Activated B cell treated with CpG ODN at 0.5 μM for 24 hours (primary cell): ENCODE measurements at regions not wholly inside any gene's neighbourhood (a gene's known extent, or its start where the extent isn't known, plus 50 kb on each side); places are given as distances from the start of the nearest gene placed in this dataset.
"Not testable (repeated sequence)": the region's sequence is repeated elsewhere in the genome, so short reads cannot be mapped to it uniquely, and the experiment has no call there.

ENCODE experiments used
- ATAC-seq: fragments of 200-7000 bp; cut with Tn5 transposase; one replicate; pipeline ENCODE4 v1.10.0; 2021; ENCODE audit warnings: low read depth, mild to moderate bottlenecking, moderate library complexity
- CTCF ChIA-PET: fragments of 350-600 bp; sonication (Branson Sonifier 250); formaldehyde crosslinking; loops from one replicate; lab custom pipeline; 2021; ENCODE audit warnings: antibody characterized with exemption; lab: Charles Lee
- POLR2A ChIA-PET: fragments of 350-600 bp; sonication (Branson Sonifier 250); formaldehyde crosslinking; loops from one replicate; lab custom pipeline; 2021; ENCODE audit warnings: antibody characterized with exemption; lab: Charles Lee
- DNase-seq: peaks from one replicate; pipeline ENCODE4 v3.0.0; 2022
- H3K27ac Mint-ChIP-seq: one replicate; pipeline ENCODE4 v1.8.0; 2020; ENCODE audit warnings: mixed read lengths
- H3K27me3 Mint-ChIP-seq: one replicate; pipeline ENCODE4 v1.8.0; 2021; ENCODE audit warnings: mixed read lengths
- H3K36me3 Mint-ChIP-seq: one replicate; pipeline ENCODE4 v1.8.0; 2021; ENCODE audit warnings: low read depth, mixed read lengths
- H3K4me1 Mint-ChIP-seq: one replicate; pipeline ENCODE4 v1.8.0; 2021; ENCODE audit warnings: mixed read lengths
- H3K4me3 Mint-ChIP-seq: one replicate; pipeline ENCODE4 v1.8.0; 2020; ENCODE audit warnings: mild to moderate bottlenecking, mixed read lengths
- H3K9me3 Mint-ChIP-seq: one replicate; pipeline ENCODE4 v1.8.0; 2020; ENCODE audit warnings: mixed read lengths
- intact Hi-C: fragments of 100-400 bp; cut with micrococcal nuclease; formaldehyde crosslinking; loops from one replicate; pipeline ENCODE4 v1.15.1; 2024
- TF ChIP-seq, protein P1 (sequence below): fragments of 200-600 bp; IDR thresholded peaks from one replicate; pipeline ENCODE4 v1.8.0; 2022; ENCODE audit warnings: antibody characterized with exemption, mild to moderate bottlenecking

DNA sequence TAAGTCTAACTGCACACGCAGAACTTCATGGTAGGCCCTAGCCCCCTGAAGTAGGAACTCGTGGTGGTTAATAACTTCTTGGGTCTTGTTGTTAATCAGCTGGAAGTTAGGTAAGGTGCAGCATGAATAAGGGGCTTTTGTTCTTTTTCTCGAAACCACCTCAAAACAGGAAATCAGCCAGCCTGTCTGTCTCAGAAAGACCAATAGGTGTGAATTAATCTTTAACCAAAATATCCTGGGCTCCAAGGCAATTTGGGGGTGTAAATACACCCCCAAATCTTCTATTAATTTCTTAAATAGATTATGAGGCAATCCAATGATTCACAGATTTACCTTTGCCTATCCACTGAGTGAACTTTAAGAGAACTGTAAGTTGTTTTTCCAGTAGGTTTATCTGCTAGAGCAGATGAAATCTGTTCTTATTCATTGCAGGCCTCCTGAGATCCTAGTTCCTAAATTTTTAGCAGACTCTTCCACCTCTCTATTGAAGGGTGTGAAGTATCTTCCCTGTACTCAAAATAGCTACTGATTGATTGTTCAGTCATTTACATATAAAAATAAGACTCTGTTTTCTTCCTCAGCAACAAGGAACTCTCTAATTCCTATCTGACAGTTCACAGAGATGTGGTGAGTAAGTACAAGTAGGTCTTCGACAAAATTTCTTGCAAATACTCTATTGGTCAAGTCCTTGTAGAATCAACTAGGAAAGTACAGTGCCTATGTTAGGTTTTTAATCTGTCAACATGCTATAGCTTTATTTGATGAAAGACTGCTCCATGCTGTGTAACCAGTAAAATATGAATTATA is 427.1 kb upstream of the NOX3 start:
- no peaks in the 10 kb centered on the region for H3K36me3 Mint-ChIP-seq
- H3K27me3 Mint-ChIP-seq = no peaks in the 10 kb centered on the region
- no peaks in the 10 kb centered on the region for H3K9me3 Mint-ChIP-seq
- H3K4me1 Mint-ChIP-seq = peaks cover 24% of the 10 kb centered on the region
- no peak overlapping the region for H3K4me3 Mint-ChIP-seq
- ChIA-PET POLR2A (interaction anchor here (0.5 kb wide), 1 partner anchor 563 kb away, joined by 5 read pairs; no protein-coding TSS in a partner anchor), CTCF (no interaction called here)
- intact Hi-C loops = no loop called here
- TF ChIP-seq, protein P1, sequence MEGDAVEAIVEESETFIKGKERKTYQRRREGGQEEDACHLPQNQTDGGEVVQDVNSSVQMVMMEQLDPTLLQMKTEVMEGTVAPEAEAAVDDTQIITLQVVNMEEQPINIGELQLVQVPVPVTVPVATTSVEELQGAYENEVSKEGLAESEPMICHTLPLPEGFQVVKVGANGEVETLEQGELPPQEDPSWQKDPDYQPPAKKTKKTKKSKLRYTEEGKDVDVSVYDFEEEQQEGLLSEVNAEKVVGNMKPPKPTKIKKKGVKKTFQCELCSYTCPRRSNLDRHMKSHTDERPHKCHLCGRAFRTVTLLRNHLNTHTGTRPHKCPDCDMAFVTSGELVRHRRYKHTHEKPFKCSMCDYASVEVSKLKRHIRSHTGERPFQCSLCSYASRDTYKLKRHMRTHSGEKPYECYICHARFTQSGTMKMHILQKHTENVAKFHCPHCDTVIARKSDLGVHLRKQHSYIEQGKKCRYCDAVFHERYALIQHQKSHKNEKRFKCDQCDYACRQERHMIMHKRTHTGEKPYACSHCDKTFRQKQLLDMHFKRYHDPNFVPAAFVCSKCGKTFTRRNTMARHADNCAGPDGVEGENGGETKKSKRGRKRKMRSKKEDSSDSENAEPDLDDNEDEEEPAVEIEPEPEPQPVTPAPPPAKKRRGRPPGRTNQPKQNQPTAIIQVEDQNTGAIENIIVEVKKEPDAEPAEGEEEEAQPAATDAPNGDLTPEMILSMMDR = no peak
- peak overlapping the region; percentile 33 for H3K27ac Mint-ChIP-seq
- ATAC-seq (no peak), DNase-seq (no peak)

DNA sequence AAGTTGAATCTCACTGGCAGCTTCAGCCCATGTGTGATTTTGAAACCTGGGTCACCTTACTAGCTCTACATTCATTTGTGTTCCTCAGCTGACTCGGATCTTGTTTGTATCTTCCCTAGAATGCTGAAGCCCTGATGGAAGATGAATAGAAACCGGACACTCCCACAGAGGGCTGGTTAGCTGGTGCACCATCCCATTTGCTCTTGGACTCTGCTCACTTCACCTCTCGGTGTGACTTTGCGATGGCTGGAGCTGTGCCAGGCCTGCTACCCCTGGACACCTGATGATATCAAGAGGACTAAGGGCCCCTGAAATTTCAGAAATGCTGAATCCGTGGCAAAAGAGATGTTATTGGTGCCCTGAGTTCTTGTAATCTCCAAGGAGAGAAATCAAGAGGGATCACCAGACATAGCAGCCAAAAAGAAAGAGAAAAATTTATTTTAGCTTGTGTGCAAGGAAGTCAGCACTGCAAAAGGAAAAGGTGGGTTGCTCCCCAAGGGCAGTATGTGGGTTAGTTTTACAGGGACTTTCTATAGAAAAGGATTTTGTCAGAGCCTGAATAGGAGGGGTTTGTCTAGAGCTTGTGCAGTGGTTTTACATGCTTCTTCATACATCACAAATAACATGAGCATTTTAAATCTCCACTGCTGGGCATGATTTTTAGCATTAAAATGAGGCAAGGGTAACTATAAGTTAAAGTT is 426.3 kb upstream of the NOX3 start:
- Mint-ChIP-seq H3K4me1 (peaks cover 24% of the 10 kb centered on the region), H3K9me3 (no peaks in the 10 kb centered on the region), H3K4me3 (no peak overlapping the region), H3K36me3 (no peaks in the 10 kb centered on the region), H3K27ac (peak overlapping the region; percentile 33), H3K27me3 (no peaks in the 10 kb centered on the region)
- intact Hi-C loops = no loop called here
- DNase-seq (no peak), ATAC-seq (no peak)
- ChIA-PET CTCF (no interaction called here), POLR2A (interaction anchor here (0.5 kb wide), 1 partner anchor 563 kb away, joined by 5 read pairs; no protein-coding TSS in a partner anchor)
- TF ChIP-seq, protein P1 = no peak

DNA sequence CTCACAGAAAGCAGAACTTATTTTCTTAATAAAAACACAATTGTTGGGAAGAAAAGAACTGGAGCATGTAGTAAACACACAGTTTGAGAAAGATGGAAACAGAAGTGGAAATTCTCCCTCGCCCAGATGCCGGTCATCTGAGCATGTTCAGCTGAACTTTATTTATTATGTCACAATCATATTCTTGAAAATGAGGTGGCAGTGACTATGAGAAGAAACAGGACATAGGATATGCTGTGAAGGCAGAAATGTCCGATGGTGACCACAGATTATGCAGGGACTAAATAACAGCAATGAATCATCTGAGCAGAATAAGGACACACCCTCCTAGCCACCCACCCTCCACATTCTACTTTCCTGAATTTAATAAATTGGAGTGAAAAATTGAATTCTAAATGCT is 425.3 kb upstream of the NOX3 start:
- Mint-ChIP-seq H3K9me3 (no peaks in the 10 kb centered on the region), H3K4me3 (no peak overlapping the region), H3K27me3 (no peaks in the 10 kb centered on the region), H3K4me1 (peaks cover 24% of the 10 kb centered on the region), H3K27ac (no peak overlapping the region), H3K36me3 (no peaks in the 10 kb centered on the region)
- ChIA-PET CTCF (no interaction called here), POLR2A (no interaction called here)
- TF ChIP-seq, protein P1 = no peak
- intact Hi-C loops = no loop called here
- DNase-seq (no peak), ATAC-seq (no peak)

DNA sequence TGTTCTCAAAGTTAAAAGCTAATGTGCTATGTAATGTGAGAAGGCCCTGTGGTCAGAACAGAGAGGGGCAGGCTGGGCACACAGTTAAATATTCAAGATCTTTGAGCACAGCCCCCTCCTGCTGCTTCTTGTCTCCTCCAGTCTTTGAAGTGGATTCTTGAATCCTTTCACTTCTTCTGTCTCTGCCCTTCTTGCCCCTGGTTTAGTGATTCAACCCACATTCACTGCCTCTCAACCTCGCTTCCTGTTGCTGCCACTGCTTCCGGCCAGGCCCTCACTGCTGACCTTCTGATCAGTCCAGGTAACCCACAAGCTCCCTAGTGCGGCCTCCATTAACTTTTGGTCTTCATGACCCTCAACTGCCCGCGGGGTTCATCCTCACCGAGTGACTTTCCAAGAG is 417.3 kb upstream of the NOX3 start:
- no peaks in the 10 kb centered on the region for H3K36me3 Mint-ChIP-seq
- CTCF ChIA-PET = no interaction called here
- peaks cover 4% of the 10 kb centered on the region for H3K4me1 Mint-ChIP-seq
- no peaks in the 10 kb centered on the region for H3K9me3 Mint-ChIP-seq
- intact Hi-C loops = loop anchor here (5.0 kb wide), 1 partner anchor 851 kb away; no protein-coding TSS in a partner anchor
- no peak for ATAC-seq
- no peak for DNase-seq
- no peaks in the 10 kb centered on the region for H3K27me3 Mint-ChIP-seq
- no peak overlapping the region for H3K4me3 Mint-ChIP-seq
- TF ChIP-seq, protein P1 = no peak
- no peak overlapping the region for H3K27ac Mint-ChIP-seq
- POLR2A ChIA-PET = no interaction called here

DNA sequence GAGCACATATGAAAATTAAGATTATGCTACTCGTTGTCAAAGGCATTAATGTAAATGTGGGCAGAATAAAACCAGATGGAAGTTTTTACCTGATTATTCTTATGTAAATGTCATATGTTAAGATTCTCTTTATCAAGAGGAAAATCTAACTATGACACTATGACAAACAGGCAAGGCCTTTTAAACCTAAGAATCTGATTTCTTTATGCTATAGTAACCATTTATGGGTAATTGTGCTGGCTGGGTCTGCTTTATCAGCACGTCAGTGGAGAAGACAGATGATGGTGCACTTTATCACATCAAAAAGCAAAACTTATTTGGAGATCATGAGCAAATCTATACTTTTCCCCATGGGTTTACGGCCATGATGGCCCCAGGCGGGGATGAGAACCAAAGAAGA is 412.0 kb upstream of the NOX3 start:
- POLR2A ChIA-PET = no interaction called here
- H3K27me3 Mint-ChIP-seq = peaks cover 2% of the 10 kb centered on the region

DNA sequence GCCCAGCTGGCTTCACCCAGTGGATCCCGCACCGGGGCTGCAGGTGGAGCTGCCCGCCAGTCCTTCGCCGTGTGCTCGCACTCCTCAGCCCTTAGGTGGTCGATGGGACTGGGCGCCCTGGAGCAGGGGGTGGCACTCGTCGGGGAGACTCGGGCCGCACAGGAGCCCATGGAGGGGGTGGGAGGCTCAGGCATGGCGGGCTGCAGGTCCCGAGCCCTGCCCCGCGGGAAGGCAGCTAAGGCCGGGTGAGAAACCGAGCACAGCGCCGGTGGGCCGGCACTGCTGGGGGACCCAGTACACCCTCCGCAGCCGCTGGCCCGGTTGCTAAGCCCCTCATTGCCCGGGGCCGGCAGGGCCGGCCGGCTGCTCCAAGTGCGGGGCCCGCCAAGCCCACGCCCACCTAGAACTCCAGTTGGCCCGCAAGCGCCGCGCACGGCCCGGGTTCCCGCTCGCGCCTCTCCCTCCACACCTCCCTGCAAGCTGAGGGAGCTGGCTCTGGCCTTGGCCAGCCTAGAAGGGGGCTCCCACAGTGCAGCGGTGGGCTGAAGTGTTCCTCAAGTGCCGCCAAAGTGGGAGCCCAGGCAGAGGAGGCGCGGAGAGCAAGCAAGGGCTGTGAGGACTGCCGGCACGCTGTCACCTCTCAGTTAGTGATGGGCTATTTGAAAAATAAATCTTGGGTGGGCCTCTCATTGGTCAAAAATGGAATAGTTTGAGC is 411.2 kb upstream of the NOX3 start:
- H3K27ac Mint-ChIP-seq, intact Hi-C loops, H3K4me1 Mint-ChIP-seq, H3K9me3 Mint-ChIP-seq, H3K27me3 Mint-ChIP-seq, DNase-seq, POLR2A ChIA-PET, ATAC-seq, H3K36me3 Mint-ChIP-seq, CTCF ChIA-PET, H3K4me3 Mint-ChIP-seq: not testable (repeated sequence)

More for the DNA sequence above, 412.0 kb upstream of the NOX3 start:
- Mint-ChIP-seq H3K4me1 (no peaks in the 10 kb centered on the region), H3K9me3 (peaks cover 4% of the 10 kb centered on the region), H3K4me3 (no peak overlapping the region), H3K27ac (no peak overlapping the region), H3K36me3 (no peaks in the 10 kb centered on the region)
- TF ChIP-seq, protein P1 = no peak
- no peak for DNase-seq
- CTCF ChIA-PET = no interaction called here
- intact Hi-C loops = no loop called here
- no peak for ATAC-seq
